Osteoblast (primary cell): ENCODE measurements at regions not wholly inside any gene's neighbourhood (a gene's known extent, or its start where the extent isn't known, plus 50 kb on each side); places are given as distances from the start of the nearest gene placed in this dataset.

Source experiments
- DNase-seq: peaks from one replicate; pipeline ENCODE4 v3.0.0; 2011; ENCODE audit warnings: low spot score, mixed read lengths; ENCODE audit not compliant: insufficient read length; ENCODE audit errors: missing footprints
- H2AFZ ChIP-seq: 2 replicates; pipeline ENCODE4 v1.6.0; 2011; ENCODE audit warnings: mild to moderate bottlenecking, low read length
- H3K27ac ChIP-seq: 2 replicates; pipeline ENCODE4 v1.5.1; 2011; ENCODE audit warnings: mild to moderate bottlenecking, low read depth, low read length, moderate library complexity
- H3K27me3 ChIP-seq: 2 replicates; pipeline ENCODE4 v1.6.0; 2012; ENCODE audit warnings: mild to moderate bottlenecking, control low read depth, inconsistent platforms, low read length, moderate library complexity; ENCODE audit not compliant: insufficient read depth
- H3K36me3 ChIP-seq: 2 replicates; pipeline ENCODE4 v1.5.1; 2011; ENCODE audit warnings: mild to moderate bottlenecking, low read length, control low read depth, moderate library complexity; ENCODE audit not compliant: insufficient read depth
- H3K4me1 ChIP-seq: 2 replicates; pipeline ENCODE4 v1.5.1; 2011; ENCODE audit warnings: mild to moderate bottlenecking, low read length, control low read depth, moderate library complexity; ENCODE audit not compliant: insufficient read depth
- H3K4me2 ChIP-seq: 2 replicates; pipeline ENCODE4 v1.6.0; 2011; ENCODE audit warnings: mild to moderate bottlenecking, low read length; ENCODE audit not compliant: insufficient read depth
- H3K4me3 ChIP-seq: fragments of 200-600 bp; sonication (generic); 3 replicates; pipeline ENCODE4 v1.5.1; 2012; ENCODE audit warnings: mild to moderate bottlenecking, low read length, inconsistent platforms; ENCODE audit not compliant: insufficient read depth
- H3K79me2 ChIP-seq: 2 replicates; pipeline ENCODE4 v1.6.0; 2012; ENCODE audit warnings: mild to moderate bottlenecking, low read length, control low read depth, inconsistent platforms; ENCODE audit not compliant: insufficient read depth
- H3K9me3 ChIP-seq: 2 replicates; pipeline ENCODE4 v1.5.1; 2011; ENCODE audit warnings: low read depth, low read length, control low read depth
- H4K20me1 ChIP-seq: 2 replicates; pipeline ENCODE4 v1.6.0; 2012; ENCODE audit warnings: mild to moderate bottlenecking, low read length, control low read depth; ENCODE audit not compliant: insufficient read depth
- TF ChIP-seq, protein P1 (sequence below): IDR thresholded peaks from 2 replicates; pipeline ENCODE4 v1.5.1; 2011; ENCODE audit warnings: mild to moderate bottlenecking, low read depth, low read length, moderate library complexity; ENCODE audit errors: extremely low read depth

- Histone ChIP-seq H3K4me1 (peaks cover 10% of the 10 kb centered on the region), H3K4me2 (no peak overlapping the region), H3K27me3 (peaks cover 4% of the 10 kb centered on the region), H3K36me3 (no peaks in the 10 kb centered on the region), H4K20me1 (no peaks in the 10 kb centered on the region), H2AFZ (peak overlapping the region; percentile 41), H3K27ac (no peak overlapping the region), H3K9me3 (no peaks in the 10 kb centered on the region), H3K79me2 (no peaks in the 10 kb centered on the region), H3K4me3 (no peak overlapping the region)
- TF ChIP-seq, protein P1, sequence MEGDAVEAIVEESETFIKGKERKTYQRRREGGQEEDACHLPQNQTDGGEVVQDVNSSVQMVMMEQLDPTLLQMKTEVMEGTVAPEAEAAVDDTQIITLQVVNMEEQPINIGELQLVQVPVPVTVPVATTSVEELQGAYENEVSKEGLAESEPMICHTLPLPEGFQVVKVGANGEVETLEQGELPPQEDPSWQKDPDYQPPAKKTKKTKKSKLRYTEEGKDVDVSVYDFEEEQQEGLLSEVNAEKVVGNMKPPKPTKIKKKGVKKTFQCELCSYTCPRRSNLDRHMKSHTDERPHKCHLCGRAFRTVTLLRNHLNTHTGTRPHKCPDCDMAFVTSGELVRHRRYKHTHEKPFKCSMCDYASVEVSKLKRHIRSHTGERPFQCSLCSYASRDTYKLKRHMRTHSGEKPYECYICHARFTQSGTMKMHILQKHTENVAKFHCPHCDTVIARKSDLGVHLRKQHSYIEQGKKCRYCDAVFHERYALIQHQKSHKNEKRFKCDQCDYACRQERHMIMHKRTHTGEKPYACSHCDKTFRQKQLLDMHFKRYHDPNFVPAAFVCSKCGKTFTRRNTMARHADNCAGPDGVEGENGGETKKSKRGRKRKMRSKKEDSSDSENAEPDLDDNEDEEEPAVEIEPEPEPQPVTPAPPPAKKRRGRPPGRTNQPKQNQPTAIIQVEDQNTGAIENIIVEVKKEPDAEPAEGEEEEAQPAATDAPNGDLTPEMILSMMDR = no peak
- DNase-seq = peak; percentile 45
These were observed 251.7 kb upstream of the PITRM1 start for GRCh38 chr10:3424111-3424851.

GRCh38 chr10:3423384-3423783 lies 250.8 kb upstream of the PITRM1 start:
- H3K9me3 ChIP-seq = no peaks in the 10 kb centered on the region
- no peak overlapping the region for H2AFZ ChIP-seq
- no peak overlapping the region for H3K4me2 ChIP-seq
- no peaks in the 10 kb centered on the region for H3K36me3 ChIP-seq
- peaks cover 10% of the 10 kb centered on the region for H3K4me1 ChIP-seq
- peak; percentile 30 for DNase-seq
- H3K4me3 ChIP-seq = no peak overlapping the region
- no peaks in the 10 kb centered on the region for H4K20me1 ChIP-seq
- H3K79me2 ChIP-seq = no peaks in the 10 kb centered on the region
- no peak overlapping the region for H3K27ac ChIP-seq
- peaks cover 4% of the 10 kb centered on the region for H3K27me3 ChIP-seq
- TF ChIP-seq, protein P1 = no peak

DNA sequence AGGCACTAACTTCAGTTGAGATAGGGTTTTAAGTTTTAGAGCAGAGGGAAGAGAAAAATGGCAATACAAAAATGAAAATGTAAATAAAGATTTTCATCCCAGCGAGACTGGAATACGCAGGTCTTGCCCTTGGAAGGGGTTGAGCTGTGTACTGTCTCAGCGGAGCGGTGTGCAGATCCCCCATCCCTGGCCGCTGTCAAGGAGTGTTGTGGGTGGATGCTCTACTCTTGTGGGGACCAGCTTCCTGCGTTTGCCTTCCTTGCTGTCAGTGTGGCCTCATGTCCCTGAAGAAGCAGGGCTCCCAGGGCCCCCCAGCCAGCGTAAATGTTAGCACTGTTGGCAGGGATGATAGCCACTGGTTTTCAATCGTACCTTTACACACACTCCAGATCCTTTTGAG lies 249.7 kb upstream of the PITRM1 start:
- H3K79me2 ChIP-seq = no peaks in the 10 kb centered on the region

More for the DNA sequence above, 249.7 kb upstream of the PITRM1 start:
- TF ChIP-seq, protein P1 = no peak
- Histone ChIP-seq H2AFZ (no peak overlapping the region), H3K27ac (no peak overlapping the region), H3K36me3 (no peaks in the 10 kb centered on the region), H3K9me3 (no peaks in the 10 kb centered on the region), H3K4me3 (no peak overlapping the region), H4K20me1 (no peaks in the 10 kb centered on the region), H3K27me3 (peaks cover 4% of the 10 kb centered on the region), H3K4me1 (peaks cover 10% of the 10 kb centered on the region), H3K4me2 (no peak overlapping the region)
- peak; percentile 59 for DNase-seq
